ENCODE measurements at regions not wholly inside any gene's neighbourhood (a gene's known extent, or its start where the extent isn't known, plus 50 kb on each side); places are given as distances from the start of the nearest gene placed in this dataset.

- ATAC-seq, result no peak
- H3K79me2 ChIP-seq (ENCODE audit: control insufficient read depth, insufficient read depth, low read length), result no peaks in the 10 kb centered on the region
- H3K9ac ChIP-seq (ENCODE audit: control insufficient read depth, insufficient read depth, low read length), result no peak overlapping the region
- H3K9me3 ChIP-seq (replicated peaks; ENCODE audit: control insufficient read depth, insufficient read depth, low read length), result no peaks in the 10 kb centered on the region
- no peak overlapping the region for H3K4me2 ChIP-seq (ENCODE audit: control insufficient read depth, insufficient read depth)
- in situ Hi-C loops (cut with MboI) (no loop called here), intact Hi-C loops (cut with micrococcal nuclease; ENCODE audit: unreplicated experiment) (no loop called here)
- DNase-seq (ENCODE audit: low read depth, low spot score), result no peak
- H3K27ac ChIP-seq (ENCODE audit: control insufficient read depth, insufficient read depth), result no peak overlapping the region
- H3K4me1 ChIP-seq (ENCODE audit: control insufficient read depth, insufficient read depth, low read length), result no peaks in the 10 kb centered on the region
- 56% methylated on average over 17 of the region's 17 CpGs for WGBS (ENCODE audit: insufficient coverage, insufficient replicate concordance, low lambda C conversion rate, missing lambda C conversion rate)
- TF ChIP-seq FOS (IDR thresholded peaks at IDR 0.05; ENCODE audit: borderline replicate concordance, extremely low read depth, insufficient read length) (no peak), STAT1 (conservative IDR thresholded peaks at IDR 0.05) (no peak), DPF2 (IDR thresholded peaks at IDR 0.05) (no peak)
- ChIA-PET SMC1A (ENCODE audit: uncharacterized antibody, unreplicated experiment) (no interaction called here), POLR2A (no interaction called here), RAD21 (ENCODE audit: unreplicated experiment) (no interaction called here), CTCF (no interaction called here)
- no peak overlapping the region for H3K4me3 ChIP-seq
- H4K20me1 ChIP-seq (ENCODE audit: control insufficient read depth, insufficient read depth), result no peaks in the 10 kb centered on the region
- no peak overlapping the region for H2AFZ ChIP-seq (ENCODE audit: control insufficient read depth, low read depth, low read length)
- BruUV-seq (replicated peaks), result no TSS peak
- H3K36me3 ChIP-seq (ENCODE audit: control insufficient read depth in 2 of 2, insufficient read depth in 2 of 2, low read length in 1 of 2), result no peaks in the 10 kb centered on the region
- FAIRE-seq, result no peak
- H3K27me3 ChIP-seq (replicated peaks in 1 of 2; ENCODE audit: control insufficient read depth in 2 of 2, insufficient read depth in 2 of 2, low read length in 1 of 2), result no peaks in the 10 kb centered on the region; a peak in 1 of 4 replicates
Observed at GRCh38 chr9:93818827-93819472, 136.2 kb downstream of the BARX1 start.

GRCh38 chr9:93818237-93818636, 136.9 kb downstream of the BARX1 start:
- no peak for ATAC-seq
- ChIA-PET POLR2A (no interaction called here), SMC1A (ENCODE audit: uncharacterized antibody, unreplicated experiment) (no interaction called here), RAD21 (ENCODE audit: unreplicated experiment) (no interaction called here), CTCF (no interaction called here)
- no peaks in the 10 kb centered on the region for H3K9me3 ChIP-seq (replicated peaks; ENCODE audit: control insufficient read depth, insufficient read depth, low read length)
- H3K9ac ChIP-seq (ENCODE audit: control insufficient read depth, insufficient read depth, low read length), result no peak overlapping the region
- no peaks in the 10 kb centered on the region for H3K36me3 ChIP-seq (ENCODE audit: control insufficient read depth in 2 of 2, insufficient read depth in 2 of 2, low read length in 1 of 2)
- no peak overlapping the region for H2AFZ ChIP-seq (ENCODE audit: control insufficient read depth, low read depth, low read length)
- BruUV-seq (replicated peaks), result no TSS peak
- no peak overlapping the region for H3K4me3 ChIP-seq
- no peak for FAIRE-seq
- H3K4me2 ChIP-seq (ENCODE audit: control insufficient read depth, insufficient read depth), result no peak overlapping the region
- DNase-seq (ENCODE audit: low read depth, low spot score), result no peak
- no peaks in the 10 kb centered on the region for H3K4me1 ChIP-seq (ENCODE audit: control insufficient read depth, insufficient read depth, low read length)
- no peaks in the 10 kb centered on the region for H4K20me1 ChIP-seq (ENCODE audit: control insufficient read depth, insufficient read depth)
- no peak overlapping the region for H3K27ac ChIP-seq (ENCODE audit: control insufficient read depth, insufficient read depth)
- in situ Hi-C loops (cut with MboI), result no loop called here
- intact Hi-C loops (cut with micrococcal nuclease; ENCODE audit: unreplicated experiment), result no loop called here
- no peaks in the 10 kb centered on the region; a peak in 1 of 4 replicates for H3K27me3 ChIP-seq (replicated peaks in 1 of 2; ENCODE audit: control insufficient read depth in 2 of 2, insufficient read depth in 2 of 2, low read length in 1 of 2)
- H3K79me2 ChIP-seq (ENCODE audit: control insufficient read depth, insufficient read depth, low read length), result no peaks in the 10 kb centered on the region
- no peak for TF ChIP-seq RCOR1 (conservative IDR thresholded peaks at IDR 0.05; ENCODE audit: low read depth, low read length)
- TF ChIP-seq ZZZ3 (IDR thresholded peaks at IDR 0.05; ENCODE audit: control insufficient read depth, insufficient read length, low read depth), result no peak
- no peak for TF ChIP-seq CREB1 (IDR thresholded peaks at IDR 0.05; ENCODE audit: low read depth)
- no peak for TF ChIP-seq HCFC1 (IDR thresholded peaks at IDR 0.05; ENCODE audit: low read length)
- no peak for TF ChIP-seq HDAC6 (IDR thresholded peaks at IDR 0.05; ENCODE audit: unreplicated experiment)
- TF ChIP-seq RUNX3 (IDR thresholded peaks at IDR 0.05; ENCODE audit: low read length), result no peak
- TF ChIP-seq KDM1A (IDR thresholded peaks at IDR 0.05; ENCODE audit: borderline replicate concordance), result no peak
- no peak for TF ChIP-seq BCL11A (IDR thresholded peaks at IDR 0.05; ENCODE audit: low read depth, low read length)
- TF ChIP-seq POLR2AphosphoS5 (IDR thresholded peaks at IDR 0.05; ENCODE audit: low read length), result no peak
- no peak for TF ChIP-seq PKNOX1 (IDR thresholded peaks at IDR 0.05)
- TF ChIP-seq NBN (IDR thresholded peaks at IDR 0.05), result no peak
- TF ChIP-seq TARDBP (IDR thresholded peaks at IDR 0.05; ENCODE audit: borderline replicate concordance), result no peak
- TF ChIP-seq ZNF384 (IDR thresholded peaks at IDR 0.05; ENCODE audit: borderline replicate concordance, low read depth, low read length), result no peak
- TF ChIP-seq CHD1 (IDR thresholded peaks at IDR 0.05; ENCODE audit: low read depth, low read length), result no peak
- TF ChIP-seq ZNF217 (IDR thresholded peaks at IDR 0.05), result no peak
- no peak for TF ChIP-seq E4F1 (IDR thresholded peaks at IDR 0.05; ENCODE audit: borderline replicate concordance, partially characterized antibody)
